Mammary epithelial cell (primary cell): ENCODE measurements at regions not wholly inside any gene's neighbourhood (a gene's known extent, or its start where the extent isn't known, plus 50 kb on each side); places are given as distances from the start of the nearest gene placed in this dataset.

Source experiments
- CTCF ChIP-seq, 2 donors: IDR thresholded peaks in 1 of 2; conservative IDR thresholded peaks in 1 of 2; 2 replicates each; pipeline ENCODE4 v1.5.1; 2011 to 2012; ENCODE audit warnings: inconsistent platforms in 2 of 2, low read length in 2 of 2, mild to moderate bottlenecking in 2 of 2, control low read depth in 1 of 2, low read depth in 1 of 2; ENCODE audit not compliant: insufficient read depth in 1 of 2; ENCODE audit errors: extremely low read depth in 1 of 2
- EZH2 ChIP-seq: IDR thresholded peaks from 2 replicates; pipeline ENCODE4 v1.6.1; 2012; ENCODE audit warnings: low read length, inconsistent platforms, borderline replicate concordance

DNA sequence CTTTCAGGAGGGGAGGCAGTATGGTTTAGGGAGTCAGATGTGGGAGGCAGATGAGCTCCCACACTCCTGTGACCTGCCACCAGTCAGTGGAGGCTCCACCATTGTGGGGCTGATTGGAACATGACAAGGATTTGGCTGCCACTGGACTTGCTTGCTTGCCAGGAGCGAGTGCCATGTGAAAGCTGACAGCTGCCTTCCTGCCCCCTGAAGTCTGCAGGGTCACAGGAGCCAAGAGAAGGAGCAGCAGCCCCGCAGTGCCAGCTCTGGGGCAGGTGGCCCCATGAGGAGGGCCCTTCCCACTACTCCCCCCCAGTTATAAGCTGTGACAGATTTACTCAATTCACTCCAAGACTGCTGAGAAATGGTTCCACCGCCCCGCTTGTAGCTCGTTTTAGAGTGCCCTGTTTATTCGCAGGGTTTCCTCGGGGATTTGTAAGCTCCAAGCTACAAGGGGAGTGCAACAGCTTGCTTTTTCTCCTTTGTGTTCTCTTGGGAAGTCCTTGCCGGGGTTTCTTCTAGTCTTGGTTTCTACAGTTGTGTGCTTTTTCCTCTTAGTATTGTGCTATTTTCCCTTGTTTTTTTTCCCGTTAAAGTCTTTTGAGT lies 414.3 kb downstream of the MEIS1 start:
- no peak for TF ChIP-seq CTCF (conservative IDR thresholded peaks at IDR 0.05 in 1 of 2, IDR thresholded peaks at IDR 0.05 in 1 of 2; ENCODE audit: extremely low read depth in 1 of 2, insufficient read depth in 1 of 2, low read depth in 1 of 2, low read length in 2 of 2)
- TF ChIP-seq EZH2: no peak
